GM12878 (cell line): ENCODE measurements at regions not wholly inside any gene's neighbourhood (a gene's known extent, or its start where the extent isn't known, plus 50 kb on each side); places are given as distances from the start of the nearest gene placed in this dataset.

Experiments
- ATAC-seq: fragments of 200-7000 bp; cut with Tn5 transposase; 3 replicates; pipeline ENCODE4 v1.9.1; 2020; ENCODE audit warnings: mild to moderate bottlenecking, moderate library complexity
- BruUV-seq: library from RNA; stranded (reverse); fragments of 400-500 nt; replicated peaks from 2 replicates; lab custom pipeline; 2021; lab: Mats Ljungman, UMichigan
- CTCF ChIA-PET: fragments of 300-600 bp; sonication (Branson Sonifier 250); formaldehyde crosslinking; extraction: SDS; loops from one replicate; lab custom pipeline; 2021; ENCODE audit warnings: inconsistent platforms; lab: Yijun Ruan, JAX
- POLR2A ChIA-PET: fragments of 350-600 bp; formaldehyde crosslinking; extraction: SDS; loops from one replicate; lab custom pipeline; 2021; ENCODE audit warnings: inconsistent platforms; lab: Charles Lee
- RAD21 ChIA-PET: fragments of 300-600 bp; sonication (Branson Sonifier 250); formaldehyde crosslinking; loops from one replicate; lab custom pipeline; 2023; ENCODE audit warnings: antibody characterized with exemption; ENCODE audit not compliant: unreplicated experiment; lab: Charles Lee
- SMC1A ChIA-PET: fragments of 300-600 bp; sonication (Branson Sonifier 250); formaldehyde crosslinking; loops from one replicate; lab custom pipeline; 2023; ENCODE audit not compliant: unreplicated experiment, uncharacterized antibody; lab: Charles Lee
- DNase-seq: peaks from one replicate; pipeline ENCODE4 v3.0.0-alpha.2; 2011; ENCODE audit warnings: low read depth, low spot score
- FAIRE-seq: peaks from 3 replicates; lab custom pipeline; 2011; peaks lifted over from hg19 to GRCh38; lab: Jason Lieb, UNC
- H2AFZ ChIP-seq: 2 replicates; pipeline ENCODE4 v1.6.0; 2011; ENCODE audit warnings: low read depth, low read length, control low read depth; ENCODE audit not compliant: control insufficient read depth
- H3K27ac ChIP-seq: 2 replicates; pipeline ENCODE4 v1.5.1; 2011; ENCODE audit warnings: control low read depth; ENCODE audit not compliant: control insufficient read depth, insufficient read depth
- H3K27me3 ChIP-seq, 2 experiments: replicated peaks in 1 of 2; 2 replicates each; pipeline versions ENCODE4 v1.6.0 to v1.6.1; 2011; ENCODE audit warnings: low read length in 1 of 2; ENCODE audit not compliant: control insufficient read depth in 2 of 2, insufficient read depth in 2 of 2
- H3K36me3 ChIP-seq, 2 experiments: 2 replicates each; pipeline ENCODE4 v1.5.1; 2011; ENCODE audit warnings: low read length in 1 of 2; ENCODE audit not compliant: control insufficient read depth in 2 of 2, insufficient read depth in 2 of 2
- H3K4me1 ChIP-seq: 2 replicates; pipeline ENCODE4 v1.6.1; 2011; ENCODE audit warnings: mild to moderate bottlenecking, low read length, moderate library complexity, mixed read lengths; ENCODE audit not compliant: control insufficient read depth, insufficient read depth
- H3K4me2 ChIP-seq: 2 replicates; pipeline ENCODE4 v1.6.0; 2011; ENCODE audit warnings: control low read depth; ENCODE audit not compliant: control insufficient read depth, insufficient read depth
- H3K4me3 ChIP-seq: fragments of 200-600 bp; sonication (generic); 2 replicates; pipeline ENCODE4 v1.5.1; 2016
- H3K79me2 ChIP-seq: 2 replicates; pipeline ENCODE4 v1.6.0; 2011; ENCODE audit warnings: low read length; ENCODE audit not compliant: control insufficient read depth, insufficient read depth
- H3K9ac ChIP-seq: 2 replicates; pipeline ENCODE4 v1.8.0; 2011; ENCODE audit warnings: low read length, control low read depth, mixed read lengths; ENCODE audit not compliant: control insufficient read depth, insufficient read depth
- H3K9me3 ChIP-seq: replicated peaks from 3 replicates; pipeline ENCODE4 v1.5.1; 2011; ENCODE audit warnings: mild to moderate bottlenecking, low read length; ENCODE audit not compliant: control insufficient read depth, insufficient read depth
- H4K20me1 ChIP-seq: 2 replicates; pipeline ENCODE4 v1.6.0; 2011; ENCODE audit not compliant: control insufficient read depth, insufficient read depth
- BHLHE40 ChIP-seq, 2 experiments: fragments of 450-650 bp in 1 of 2; IDR thresholded peaks; 2 replicates each; pipeline ENCODE4 v1.6.1; 2011 to 2017; ENCODE audit warnings: low read depth in 2 of 2, borderline replicate concordance in 1 of 2, improper control_type of control experiment in 1 of 2, low read length in 1 of 2, mild to moderate bottlenecking in 1 of 2
- BMI1 ChIP-seq: fragments of 450-650 bp; IDR thresholded peaks from 2 replicates; pipeline ENCODE4 v1.6.1; 2016; ENCODE audit warnings: mild to moderate bottlenecking, moderate library complexity, borderline replicate concordance
- DPF2 ChIP-seq: fragments of 450-650 bp; IDR thresholded peaks from 2 replicates; pipeline ENCODE4 v1.6.1; 2017; ENCODE audit warnings: mild to moderate bottlenecking
- IKZF1 ChIP-seq: fragments of 450-650 bp; conservative IDR thresholded peaks from 2 replicates; pipeline ENCODE4 v1.6.1; 2017; ENCODE audit warnings: antibody characterized with exemption, mild to moderate bottlenecking
- IKZF2 ChIP-seq, 2 experiments: fragments of 450-650 bp; IDR thresholded peaks; 2 replicates each; pipeline ENCODE4 v1.6.1; 2017; ENCODE audit warnings: mild to moderate bottlenecking in 2 of 2, moderate library complexity in 2 of 2
- IRF4 ChIP-seq: IDR thresholded peaks from 2 replicates; pipeline ENCODE4 v1.6.1; 2011; ENCODE audit warnings: low read depth, low read length
- MEF2B ChIP-seq: fragments of 450-650 bp; IDR thresholded peaks from 2 replicates; pipeline ENCODE4 v1.6.1; 2018; ENCODE audit warnings: mild to moderate bottlenecking, moderate library complexity; ENCODE audit not compliant: partially characterized antibody, poor library complexity, severe bottlenecking
- MTA2 ChIP-seq: fragments of 450-650 bp; IDR thresholded peaks from 2 replicates; pipeline ENCODE4 v1.6.1; 2016; ENCODE audit warnings: low read depth, mild to moderate bottlenecking, moderate library complexity
- POU2F2 ChIP-seq: IDR thresholded peaks from 3 replicates; pipeline ENCODE4 v1.6.1; 2011; ENCODE audit warnings: low read depth, mild to moderate bottlenecking, low read length, borderline replicate concordance
- RUNX3 ChIP-seq: IDR thresholded peaks from 2 replicates; pipeline ENCODE4 v1.6.1; 2012; ENCODE audit warnings: low read length, inconsistent platforms
- SP1 ChIP-seq: IDR thresholded peaks from one replicate; pipeline ENCODE4 v1.6.1; 2011; ENCODE audit warnings: low read depth, low read length
- SREBF1 ChIP-seq: IDR thresholded peaks from 2 replicates; pipeline ENCODE4 v1.6.1; 2012; ENCODE audit warnings: mild to moderate bottlenecking, low read length
- ZBED1 ChIP-seq: IDR thresholded peaks from 2 replicates; pipeline ENCODE4 v1.6.1; 2016; ENCODE audit warnings: borderline replicate concordance
- ZNF384 ChIP-seq: IDR thresholded peaks from 2 replicates; pipeline ENCODE4 v1.6.1; 2012; ENCODE audit warnings: low read depth, mild to moderate bottlenecking, low read length, improper control_type of control experiment, borderline replicate concordance
- ZNF622 ChIP-seq: fragments of 450-650 bp; IDR thresholded peaks from 2 replicates; pipeline ENCODE4 v1.6.1; 2017; ENCODE audit warnings: mild to moderate bottlenecking, inconsistent platforms
- WGBS: methylation state at CpG from one replicate; pipeline ENCODE4 v1.1.6; 2016; ENCODE audit warnings: low lambda C conversion rate; ENCODE audit not compliant: insufficient replicate concordance, insufficient coverage; ENCODE audit errors: missing lambda C conversion rate; 5-methylcytosine and 5-hydroxymethylcytosine counted together
- in situ Hi-C: fragments of 300-500 bp; cut with MboI; formaldehyde crosslinking; loops from 9 replicates; pipeline ENCODE4 v1.14.3; 2018; ENCODE audit warnings: mixed read lengths
- intact Hi-C: fragments of 100-400 bp; cut with micrococcal nuclease; formaldehyde crosslinking; loops from one replicate; pipeline ENCODE4 v1.14.2; 2022; ENCODE audit not compliant: unreplicated experiment
- TF ChIP-seq, protein P1 (sequence below): fragments of 150-350 bp; IDR thresholded peaks from 2 replicates; pipeline ENCODE4 v1.6.1; 2016; ENCODE audit warnings: low read depth, low read length
- TF ChIP-seq, protein P2 (sequence below): fragments of 450-650 bp; IDR thresholded peaks from 2 replicates; pipeline ENCODE4 v1.6.1; 2017; ENCODE audit warnings: low read depth, mild to moderate bottlenecking, moderate library complexity
- TF ChIP-seq, protein P3 (sequence below): fragments of 450-650 bp; IDR thresholded peaks from 2 replicates; pipeline ENCODE4 v1.6.1; 2016; ENCODE audit warnings: mild to moderate bottlenecking

DNA sequence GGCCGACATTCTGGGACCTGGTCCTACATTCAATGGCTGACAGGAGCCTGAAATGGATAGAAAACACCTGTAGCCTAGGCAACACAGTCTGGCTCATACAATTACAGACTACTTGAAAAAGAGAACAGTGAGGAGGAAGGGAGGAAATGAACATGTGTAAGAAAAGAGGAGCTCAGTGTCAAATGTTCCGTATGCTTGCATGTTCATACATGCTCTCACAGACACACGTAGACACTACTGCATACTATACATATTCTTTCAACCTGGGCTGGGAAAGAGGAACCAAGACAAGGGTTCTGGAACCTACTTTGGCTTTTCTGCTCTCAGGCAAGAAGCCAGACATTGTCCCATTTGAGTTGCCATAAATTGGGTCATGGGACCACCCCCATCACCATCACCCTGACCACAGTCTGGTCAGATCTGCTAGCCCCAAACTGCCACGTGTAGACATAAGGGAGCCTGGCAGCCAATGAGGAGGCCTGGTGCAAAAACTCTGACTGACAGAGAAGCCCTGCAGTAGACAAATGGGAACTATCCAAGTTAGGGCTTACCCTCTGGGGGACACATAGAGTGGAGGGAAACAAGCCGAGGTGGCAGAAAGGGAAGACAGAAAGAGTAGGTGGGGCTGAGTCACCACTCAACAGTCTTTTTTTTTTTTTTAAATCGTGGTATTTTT is 310.0 kb downstream of the SHQ1 start:
- ChIA-PET SMC1A (interaction anchor here (1.1 to 2.0 kb wide), 7 partner anchors 13 to 97 kb away, joined by 3 to 5 read pairs (median 4); no protein-coding TSS in a partner anchor), POLR2A (interaction anchor here (0.7 to 1.3 kb wide), 4 partner anchors 42 to 96 kb away, joined by 3 to 4 read pairs (median 3); no protein-coding TSS in a partner anchor), CTCF (interaction anchor here (0.7 to 1.1 kb wide), 3 partner anchors 10 to 662 kb away, joined by 3 read pairs; no protein-coding TSS in a partner anchor), RAD21 (interaction anchor here (1.0 to 2.1 kb wide), 9 partner anchors 10 to 663 kb away, joined by 3 to 9 read pairs (median 3); no protein-coding TSS in a partner anchor)
- BruUV-seq: no TSS peak
- peaks cover 18% of the 10 kb centered on the region for H3K4me1 ChIP-seq
- WGBS: 43% methylated on average over 6 of the region's 6 CpGs
- ATAC-seq (peak; percentile 84), DNase-seq (peak; percentile 55), FAIRE-seq (no peak)
- H3K27me3 ChIP-seq: no peaks in the 10 kb centered on the region
- H3K79me2 ChIP-seq: no peaks in the 10 kb centered on the region
- H4K20me1 ChIP-seq: no peaks in the 10 kb centered on the region
- intact Hi-C loops: no loop called here
- in situ Hi-C loops: no loop called here
- H3K36me3 ChIP-seq: no peaks in the 10 kb centered on the region
- no peak overlapping the region for H3K9ac ChIP-seq
- H2AFZ ChIP-seq: no peak overlapping the region
- H3K4me2 ChIP-seq: no peak overlapping the region
- H3K4me3 ChIP-seq: no peak overlapping the region
- peaks cover 4% of the 10 kb centered on the region; the same call in 1 of the 3 replicates for H3K9me3 ChIP-seq
- H3K27ac ChIP-seq: peak overlapping the region; percentile 4; the same call in 1 of the 2 replicates
- no peak; the same call in 1 of the 2 replicates for TF ChIP-seq BMI1
- no peak for TF ChIP-seq SREBF1
- no peak for TF ChIP-seq ZBED1
- TF ChIP-seq, protein P1, sequence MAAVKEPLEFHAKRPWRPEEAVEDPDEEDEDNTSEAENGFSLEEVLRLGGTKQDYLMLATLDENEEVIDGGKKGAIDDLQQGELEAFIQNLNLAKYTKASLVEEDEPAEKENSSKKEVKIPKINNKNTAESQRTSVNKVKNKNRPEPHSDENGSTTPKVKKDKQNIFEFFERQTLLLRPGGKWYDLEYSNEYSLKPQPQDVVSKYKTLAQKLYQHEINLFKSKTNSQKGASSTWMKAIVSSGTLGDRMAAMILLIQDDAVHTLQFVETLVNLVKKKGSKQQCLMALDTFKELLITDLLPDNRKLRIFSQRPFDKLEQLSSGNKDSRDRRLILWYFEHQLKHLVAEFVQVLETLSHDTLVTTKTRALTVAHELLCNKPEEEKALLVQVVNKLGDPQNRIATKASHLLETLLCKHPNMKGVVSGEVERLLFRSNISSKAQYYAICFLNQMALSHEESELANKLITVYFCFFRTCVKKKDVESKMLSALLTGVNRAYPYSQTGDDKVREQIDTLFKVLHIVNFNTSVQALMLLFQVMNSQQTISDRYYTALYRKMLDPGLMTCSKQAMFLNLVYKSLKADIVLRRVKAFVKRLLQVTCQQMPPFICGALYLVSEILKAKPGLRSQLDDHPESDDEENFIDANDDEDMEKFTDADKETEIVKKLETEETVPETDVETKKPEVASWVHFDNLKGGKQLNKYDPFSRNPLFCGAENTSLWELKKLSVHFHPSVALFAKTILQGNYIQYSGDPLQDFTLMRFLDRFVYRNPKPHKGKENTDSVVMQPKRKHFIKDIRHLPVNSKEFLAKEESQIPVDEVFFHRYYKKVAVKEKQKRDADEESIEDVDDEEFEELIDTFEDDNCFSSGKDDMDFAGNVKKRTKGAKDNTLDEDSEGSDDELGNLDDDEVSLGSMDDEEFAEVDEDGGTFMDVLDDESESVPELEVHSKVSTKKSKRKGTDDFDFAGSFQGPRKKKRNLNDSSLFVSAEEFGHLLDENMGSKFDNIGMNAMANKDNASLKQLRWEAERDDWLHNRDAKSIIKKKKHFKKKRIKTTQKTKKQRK: no peak
- TF ChIP-seq, protein P2, sequence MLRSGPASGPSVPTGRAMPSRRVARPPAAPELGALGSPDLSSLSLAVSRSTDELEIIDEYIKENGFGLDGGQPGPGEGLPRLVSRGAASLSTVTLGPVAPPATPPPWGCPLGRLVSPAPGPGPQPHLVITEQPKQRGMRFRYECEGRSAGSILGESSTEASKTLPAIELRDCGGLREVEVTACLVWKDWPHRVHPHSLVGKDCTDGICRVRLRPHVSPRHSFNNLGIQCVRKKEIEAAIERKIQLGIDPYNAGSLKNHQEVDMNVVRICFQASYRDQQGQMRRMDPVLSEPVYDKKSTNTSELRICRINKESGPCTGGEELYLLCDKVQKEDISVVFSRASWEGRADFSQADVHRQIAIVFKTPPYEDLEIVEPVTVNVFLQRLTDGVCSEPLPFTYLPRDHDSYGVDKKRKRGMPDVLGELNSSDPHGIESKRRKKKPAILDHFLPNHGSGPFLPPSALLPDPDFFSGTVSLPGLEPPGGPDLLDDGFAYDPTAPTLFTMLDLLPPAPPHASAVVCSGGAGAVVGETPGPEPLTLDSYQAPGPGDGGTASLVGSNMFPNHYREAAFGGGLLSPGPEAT: peak; percentile 68; the same call in 1 of the 2 replicates
- TF ChIP-seq ZNF622: no peak
- peak; percentile 69 to 74; a peak in 2 of 4 replicates for TF ChIP-seq IKZF2 (IDR thresholded peaks at IDR 0.05)
- TF ChIP-seq, protein P3, sequence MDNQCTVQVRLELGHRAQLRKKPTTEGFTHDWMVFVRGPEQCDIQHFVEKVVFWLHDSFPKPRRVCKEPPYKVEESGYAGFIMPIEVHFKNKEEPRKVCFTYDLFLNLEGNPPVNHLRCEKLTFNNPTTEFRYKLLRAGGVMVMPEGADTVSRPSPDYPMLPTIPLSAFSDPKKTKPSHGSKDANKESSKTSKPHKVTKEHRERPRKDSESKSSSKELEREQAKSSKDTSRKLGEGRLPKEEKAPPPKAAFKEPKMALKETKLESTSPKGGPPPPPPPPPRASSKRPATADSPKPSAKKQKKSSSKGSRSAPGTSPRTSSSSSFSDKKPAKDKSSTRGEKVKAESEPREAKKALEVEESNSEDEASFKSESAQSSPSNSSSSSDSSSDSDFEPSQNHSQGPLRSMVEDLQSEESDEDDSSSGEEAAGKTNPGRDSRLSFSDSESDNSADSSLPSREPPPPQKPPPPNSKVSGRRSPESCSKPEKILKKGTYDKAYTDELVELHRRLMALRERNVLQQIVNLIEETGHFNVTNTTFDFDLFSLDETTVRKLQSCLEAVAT: peak; percentile 61
- peak; percentile 70; the same call in 1 of the 2 replicates for TF ChIP-seq ZNF384
- TF ChIP-seq RUNX3: peak; percentile 70
- peak; percentile 33 to 56; a peak in 2 of 4 replicates for TF ChIP-seq BHLHE40 (IDR thresholded peaks at IDR 0.05; ENCODE audit: borderline replicate concordance in 1 of 2, low read depth in 2 of 2, low read length in 1 of 2)
- 0 out of 2 replicates have a peak, but pooled peaks have one; percentile 13 for TF ChIP-seq IRF4
- peak; percentile 14; the same call in 1 of the 3 replicates for TF ChIP-seq POU2F2
- TF ChIP-seq MEF2B: peak; percentile 62
- 0 out of 2 replicates have a peak, but pooled peaks have one; percentile 27 for TF ChIP-seq IKZF1
- peak; percentile 24 for TF ChIP-seq SP1
- TF ChIP-seq MTA2: peak; percentile 66; the same call in 1 of the 2 replicates
- TF ChIP-seq DPF2: no peak
